Transverse colon (tissue), 3 donors: ENCODE measurements at regions not wholly inside any gene's neighbourhood (a gene's known extent, or its start where the extent isn't known, plus 50 kb on each side); places are given as distances from the start of the nearest gene placed in this dataset.

Experiments
- CTCF ChIP-seq, 5 experiments: fragments of 200-600 bp in 3 of 5; fragments of 450-650 bp in 2 of 5; sonication (generic) in 3 of 5; IDR thresholded peaks; 1 replicate in 2 of 5; 2 replicates in 3 of 5; pipeline ENCODE4 v1.5.1; 2016 to 2017; ENCODE audit warnings: antibody characterized with exemption in 5 of 5, inconsistent platforms in 3 of 5, mild to moderate bottlenecking in 2 of 5, moderate library complexity in 1 of 5
- EP300 ChIP-seq: sonication (generic); formaldehyde crosslinking; IDR thresholded peaks from one replicate; pipeline ENCODE4 v1.6.1; 2017; ENCODE audit warnings: antibody characterized with exemption, low read depth
- POLR2A ChIP-seq: fragments of 450-650 bp; IDR thresholded peaks from one replicate; pipeline ENCODE4 v1.6.1; 2016; ENCODE audit warnings: antibody characterized with exemption, mild to moderate bottlenecking, moderate library complexity

DNA sequence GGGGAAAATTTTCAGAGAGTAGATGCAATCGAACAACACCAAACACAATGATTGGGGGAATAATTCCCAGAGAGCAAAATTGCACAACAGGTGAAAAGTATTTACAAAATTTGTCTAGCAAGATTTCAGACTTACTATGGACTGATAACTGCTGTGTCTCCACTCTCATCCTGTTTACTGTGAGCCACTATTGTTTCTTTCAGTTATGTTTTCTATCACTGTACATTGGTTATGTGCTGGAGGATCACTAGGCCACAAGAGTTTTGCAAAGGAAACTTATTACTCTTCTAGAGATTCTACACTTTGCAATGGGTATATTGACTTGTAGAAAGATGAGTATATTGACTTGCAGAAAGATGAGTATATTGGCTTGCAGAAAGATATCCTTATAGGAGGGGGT lies 934.1 kb upstream of the CRIM1 start:
- TF ChIP-seq CTCF (IDR thresholded peaks at IDR 0.05) (no peak), POLR2A (no peak), EP300 (no peak)
